ENCODE measurements at regions not wholly inside any gene's neighbourhood (a gene's known extent, or its start where the extent isn't known, plus 50 kb on each side); places are given as distances from the start of the nearest gene placed in this dataset.

- WGBS: 97% methylated on average over 5 of the region's 6 CpGs
- Histone ChIP-seq H3K4me3 (ENCODE audit: low read length) (no peak overlapping the region), H3K27me3 (ENCODE audit: insufficient read depth, low read length) (no peaks in the 10 kb centered on the region), H3K36me3 (ENCODE audit: insufficient read depth, low read length) (no peaks in the 10 kb centered on the region), H3K27ac (ENCODE audit: low read depth, low read length) (no peak overlapping the region), H3K9me3 (ENCODE audit: insufficient read depth, low read depth, low read length) (no peaks in the 10 kb centered on the region), H3K4me1 (ENCODE audit: insufficient read depth, low read length) (no peaks in the 10 kb centered on the region), H3K9ac (ENCODE audit: low read depth, low read length) (no peak overlapping the region)
Measured at GRCh38 chrX:4905576-4905975, 1192.1 kb upstream of the PRKX start.

GRCh38 chrX:4881277-4881676, 1167.8 kb upstream of the PRKX start:
- Histone ChIP-seq H3K27ac (ENCODE audit: low read depth, low read length) (no peak overlapping the region), H3K9me3 (ENCODE audit: insufficient read depth, low read depth, low read length) (0 out of 2 replicates have a peak, but pooled peaks cover 2% of the 10 kb centered on the region), H3K4me1 (ENCODE audit: insufficient read depth, low read length) (no peaks in the 10 kb centered on the region), H3K27me3 (ENCODE audit: insufficient read depth, low read length) (no peaks in the 10 kb centered on the region), H3K36me3 (ENCODE audit: insufficient read depth, low read length) (no peaks in the 10 kb centered on the region), H3K9ac (ENCODE audit: low read depth, low read length) (no peak overlapping the region), H3K4me3 (ENCODE audit: low read length) (no peak overlapping the region)
- WGBS: 97% methylated on average over 2 of the region's 2 CpGs

- no peak overlapping the region for H3K4me3 ChIP-seq (ENCODE audit: low read length)
- 100% methylated on average over 1 of the region's 3 CpGs for WGBS
Measured at GRCh38 chrX:4878640-4879039, 1165.2 kb upstream of the PRKX start.

GRCh38 chrX:4876268-4876667, 1162.8 kb upstream of the PRKX start:
- WGBS: 100% methylated on average over 1 of the region's 3 CpGs
- Histone ChIP-seq H3K9me3 (ENCODE audit: insufficient read depth, low read depth, low read length) (0 out of 2 replicates have a peak, but pooled peaks cover 2% of the 10 kb centered on the region), H3K4me1 (ENCODE audit: insufficient read depth, low read length) (no peaks in the 10 kb centered on the region), H3K4me3 (ENCODE audit: low read length) (no peak overlapping the region), H3K27me3 (ENCODE audit: insufficient read depth, low read length) (no peaks in the 10 kb centered on the region), H3K9ac (ENCODE audit: low read depth, low read length) (no peak overlapping the region), H3K27ac (ENCODE audit: low read depth, low read length) (no peak overlapping the region), H3K36me3 (ENCODE audit: insufficient read depth, low read length) (no peaks in the 10 kb centered on the region)

More at GRCh38 chrX:4878640-4879039, 1165.2 kb upstream of the PRKX start:
- H3K9ac ChIP-seq (ENCODE audit: low read depth, low read length): no peak overlapping the region
- H3K27ac ChIP-seq (ENCODE audit: low read depth, low read length): no peak overlapping the region
- H3K4me1 ChIP-seq (ENCODE audit: insufficient read depth, low read length): no peaks in the 10 kb centered on the region
- no peaks in the 10 kb centered on the region for H3K27me3 ChIP-seq (ENCODE audit: insufficient read depth, low read length)
- no peaks in the 10 kb centered on the region for H3K36me3 ChIP-seq (ENCODE audit: insufficient read depth, low read length)
- H3K9me3 ChIP-seq (ENCODE audit: insufficient read depth, low read depth, low read length): 0 out of 2 replicates have a peak, but pooled peaks cover 2% of the 10 kb centered on the region

GRCh38 chrX:4851534-4851933, 1138.1 kb upstream of the PRKX start:
- Histone ChIP-seq H3K9ac (ENCODE audit: low read depth, low read length) (no peak overlapping the region), H3K4me1 (ENCODE audit: insufficient read depth, low read length) (no peaks in the 10 kb centered on the region), H3K27ac (ENCODE audit: low read depth, low read length) (no peak overlapping the region), H3K4me3 (ENCODE audit: low read length) (no peak overlapping the region), H3K36me3 (ENCODE audit: insufficient read depth, low read length) (no peaks in the 10 kb centered on the region), H3K27me3 (ENCODE audit: insufficient read depth, low read length) (no peaks in the 10 kb centered on the region), H3K9me3 (ENCODE audit: insufficient read depth, low read depth, low read length) (no peaks in the 10 kb centered on the region)
- WGBS: no CpG with 5 or more reads among the region's 2 CpGs

GRCh38 chrX:4850312-4850711, 1136.9 kb upstream of the PRKX start:
- Histone ChIP-seq H3K4me1 (ENCODE audit: insufficient read depth, low read length) (no peaks in the 10 kb centered on the region), H3K4me3 (ENCODE audit: low read length) (no peak overlapping the region), H3K9ac (ENCODE audit: low read depth, low read length) (no peak overlapping the region), H3K9me3 (ENCODE audit: insufficient read depth, low read depth, low read length) (no peaks in the 10 kb centered on the region), H3K27ac (ENCODE audit: low read depth, low read length) (no peak overlapping the region), H3K36me3 (ENCODE audit: insufficient read depth, low read length) (no peaks in the 10 kb centered on the region), H3K27me3 (ENCODE audit: insufficient read depth, low read length) (no peaks in the 10 kb centered on the region)
- 94% methylated on average over 4 of the region's 4 CpGs for WGBS

GRCh38 chrX:4844376-4844775, 1130.9 kb upstream of the PRKX start:
- Histone ChIP-seq H3K9me3 (ENCODE audit: insufficient read depth, low read depth, low read length) (no peaks in the 10 kb centered on the region), H3K4me1 (ENCODE audit: insufficient read depth, low read length) (no peaks in the 10 kb centered on the region), H3K9ac (ENCODE audit: low read depth, low read length) (no peak overlapping the region), H3K36me3 (ENCODE audit: insufficient read depth, low read length) (no peaks in the 10 kb centered on the region), H3K27ac (ENCODE audit: low read depth, low read length) (no peak overlapping the region), H3K4me3 (ENCODE audit: low read length) (no peak overlapping the region), H3K27me3 (ENCODE audit: insufficient read depth, low read length) (no peaks in the 10 kb centered on the region)
- WGBS: 95% methylated on average over 4 of the region's 4 CpGs

GRCh38 chrX:4841216-4841745, 1127.8 kb upstream of the PRKX start:
- Histone ChIP-seq H3K4me1 (ENCODE audit: insufficient read depth, low read length) (no peaks in the 10 kb centered on the region), H3K27me3 (ENCODE audit: insufficient read depth, low read length) (no peaks in the 10 kb centered on the region), H3K9ac (ENCODE audit: low read depth, low read length) (no peak overlapping the region), H3K4me3 (ENCODE audit: low read length) (no peak overlapping the region), H3K9me3 (ENCODE audit: insufficient read depth, low read depth, low read length) (no peaks in the 10 kb centered on the region), H3K36me3 (ENCODE audit: insufficient read depth, low read length) (no peaks in the 10 kb centered on the region), H3K27ac (ENCODE audit: low read depth, low read length) (no peak overlapping the region)
- WGBS: 92% methylated on average over 2 of the region's 2 CpGs

- WGBS: 90% methylated on average over 1 of the region's 1 CpG
Measured at GRCh38 chrX:4831574-4831973, 1118.1 kb upstream of the PRKX start.

GRCh38 chrX:4830880-4831557, 1117.6 kb upstream of the PRKX start:
- Histone ChIP-seq H3K27ac (ENCODE audit: low read depth, low read length) (no peak overlapping the region), H3K27me3 (ENCODE audit: insufficient read depth, low read length) (no peaks in the 10 kb centered on the region), H3K9me3 (ENCODE audit: insufficient read depth, low read depth, low read length) (no peaks in the 10 kb centered on the region), H3K9ac (ENCODE audit: low read depth, low read length) (no peak overlapping the region), H3K4me1 (ENCODE audit: insufficient read depth, low read length) (no peaks in the 10 kb centered on the region), H3K36me3 (ENCODE audit: insufficient read depth, low read length) (no peaks in the 10 kb centered on the region), H3K4me3 (ENCODE audit: low read length) (no peak overlapping the region)
- WGBS: 91% methylated on average over 9 of the region's 9 CpGs

More at GRCh38 chrX:4831574-4831973, 1118.1 kb upstream of the PRKX start:
- Histone ChIP-seq H3K27ac (ENCODE audit: low read depth, low read length) (no peak overlapping the region), H3K9me3 (ENCODE audit: insufficient read depth, low read depth, low read length) (no peaks in the 10 kb centered on the region), H3K27me3 (ENCODE audit: insufficient read depth, low read length) (no peaks in the 10 kb centered on the region), H3K36me3 (ENCODE audit: insufficient read depth, low read length) (no peaks in the 10 kb centered on the region), H3K9ac (ENCODE audit: low read depth, low read length) (no peak overlapping the region), H3K4me1 (ENCODE audit: insufficient read depth, low read length) (no peaks in the 10 kb centered on the region), H3K4me3 (ENCODE audit: low read length) (no peak overlapping the region)

GRCh38 chrX:4825550-4825949, 1112.1 kb upstream of the PRKX start:
- H3K4me1 ChIP-seq (ENCODE audit: insufficient read depth, low read length): no peaks in the 10 kb centered on the region
- no peak overlapping the region for H3K27ac ChIP-seq (ENCODE audit: low read depth, low read length)
- no peak overlapping the region for H3K4me3 ChIP-seq (ENCODE audit: low read length)
- no peaks in the 10 kb centered on the region for H3K9me3 ChIP-seq (ENCODE audit: insufficient read depth, low read depth, low read length)
- WGBS: 98% methylated on average over 3 of the region's 3 CpGs
- H3K9ac ChIP-seq (ENCODE audit: low read depth, low read length): no peak overlapping the region
- no peaks in the 10 kb centered on the region for H3K36me3 ChIP-seq (ENCODE audit: insufficient read depth, low read length)
- H3K27me3 ChIP-seq (ENCODE audit: insufficient read depth, low read length): no peaks in the 10 kb centered on the region
